Stimulated activated CD4-positive, alpha-beta T cell treated with anti-CD3 and anti-CD28 coated beads, Interleukin-15, amount 100 ng/mL, for 1 hour (primary cell): ENCODE measurements at regions not wholly inside any gene's neighbourhood (a gene's known extent, or its start where the extent isn't known, plus 50 kb on each side); places are given as distances from the start of the nearest gene placed in this dataset.
"Not testable (repeated sequence)": the region's sequence is repeated elsewhere in the genome, so short reads cannot be mapped to it uniquely, and the experiment has no call there.

Experiments used
- DNase-seq, 2 donors: peaks; one replicate each; pipeline ENCODE4 v3.0.0-alpha.2; 2020; ENCODE audit warnings: low read depth in 1 of 2, low spot score in 1 of 2

DNA sequence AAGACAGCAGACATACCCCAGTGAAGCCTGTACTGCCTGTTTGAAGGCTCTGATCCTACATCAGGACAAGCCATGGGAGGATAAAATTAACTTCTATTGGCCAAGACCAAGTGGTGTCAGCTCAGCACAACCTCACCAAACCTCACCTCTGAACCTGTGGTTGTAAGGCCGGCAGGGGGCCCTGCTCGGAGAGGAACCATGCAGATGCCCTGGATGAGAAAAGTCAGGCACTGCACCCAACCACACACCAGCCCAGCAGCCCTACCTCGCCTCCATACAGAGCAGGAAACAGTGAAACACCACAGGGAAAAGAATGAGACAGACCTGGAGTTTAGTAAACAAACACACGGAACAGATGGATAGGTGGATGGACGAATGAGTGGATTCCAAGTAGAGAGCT lies 70.0 kb upstream of the PAX7 start:
- DNase-seq: no peak

DNA sequence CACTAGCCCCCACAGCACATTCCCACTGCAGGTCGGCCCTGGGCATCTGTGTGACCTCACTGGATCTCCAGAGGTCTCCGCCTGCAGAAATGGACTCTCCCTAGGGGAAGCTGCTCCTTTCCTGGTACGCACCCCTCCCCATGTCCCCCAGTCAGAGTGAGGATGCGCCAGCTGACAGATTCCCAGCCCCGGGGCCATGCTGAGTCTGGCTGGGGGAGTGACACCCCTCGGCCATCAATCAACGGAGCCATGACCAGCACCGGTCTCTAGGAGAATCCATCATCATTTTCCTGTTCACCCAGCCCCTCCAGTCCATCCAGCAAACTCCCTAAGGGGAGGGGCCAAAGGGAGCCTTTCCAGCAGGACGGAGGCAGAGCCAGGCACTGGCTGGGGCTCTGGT lies 68.7 kb upstream of the PAX7 start:
- no peak for DNase-seq

DNA sequence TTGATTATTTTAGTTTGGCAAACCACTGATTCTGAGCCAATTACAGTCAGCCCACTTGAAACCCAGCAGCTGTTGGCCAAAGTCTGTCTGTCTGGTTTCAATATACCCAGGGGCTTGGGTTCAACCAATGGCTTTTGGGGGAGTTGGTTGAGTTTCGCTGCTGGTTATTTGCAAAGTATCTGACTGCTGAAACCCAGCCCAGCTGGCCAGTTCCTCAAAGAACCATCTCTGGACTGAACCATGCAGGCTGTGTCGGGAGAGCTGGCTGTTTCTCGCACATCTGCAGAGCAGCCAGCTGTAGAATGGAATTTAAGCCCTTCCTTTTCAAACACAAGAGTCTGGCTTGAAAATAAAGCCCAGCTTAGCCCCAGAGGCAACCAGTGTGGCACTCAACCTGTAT lies 66.0 kb upstream of the PAX7 start:
- DNase-seq: no peak

DNA sequence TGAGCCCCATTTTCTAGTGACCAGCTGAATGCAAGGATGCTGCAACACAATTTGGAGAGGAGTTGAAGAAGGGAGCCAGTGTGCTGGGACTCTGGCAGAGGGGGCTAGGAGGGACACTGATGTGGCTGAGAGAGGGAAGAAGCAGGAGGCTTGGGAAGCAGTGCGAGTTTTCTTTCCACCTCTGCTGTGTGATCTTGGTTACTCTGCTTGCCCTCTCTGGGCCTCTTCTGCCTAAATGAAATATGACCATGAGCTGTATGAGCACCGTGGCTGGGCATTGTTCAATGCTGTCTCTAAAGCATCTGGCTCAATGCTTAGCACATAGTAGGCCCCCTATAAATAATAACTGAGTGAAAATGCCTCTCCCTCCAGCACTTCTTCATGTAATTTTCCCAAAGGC lies 65.3 kb upstream of the PAX7 start:
- no peak for DNase-seq

DNA sequence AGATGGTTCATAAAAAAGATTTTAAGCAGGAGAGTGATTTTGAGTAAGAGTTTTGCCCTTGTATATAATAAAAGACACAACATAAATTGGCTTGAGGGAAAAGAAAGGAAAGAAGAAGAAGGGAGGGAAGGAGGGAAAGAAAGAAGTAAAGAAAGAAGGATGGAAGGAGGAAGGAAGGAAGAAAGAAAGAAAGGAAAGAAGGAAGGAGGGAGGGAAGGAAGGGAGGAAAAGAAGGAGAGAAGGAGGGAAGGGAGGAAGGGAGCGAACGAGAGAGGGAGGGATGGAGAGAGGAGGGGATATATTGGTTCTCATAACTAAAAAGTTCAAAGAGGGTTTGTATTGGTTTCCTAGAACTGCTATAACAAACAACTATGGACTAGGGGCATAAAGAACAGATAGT lies 62.2 kb upstream of the PAX7 start:
- DNase-seq: no peak

DNA sequence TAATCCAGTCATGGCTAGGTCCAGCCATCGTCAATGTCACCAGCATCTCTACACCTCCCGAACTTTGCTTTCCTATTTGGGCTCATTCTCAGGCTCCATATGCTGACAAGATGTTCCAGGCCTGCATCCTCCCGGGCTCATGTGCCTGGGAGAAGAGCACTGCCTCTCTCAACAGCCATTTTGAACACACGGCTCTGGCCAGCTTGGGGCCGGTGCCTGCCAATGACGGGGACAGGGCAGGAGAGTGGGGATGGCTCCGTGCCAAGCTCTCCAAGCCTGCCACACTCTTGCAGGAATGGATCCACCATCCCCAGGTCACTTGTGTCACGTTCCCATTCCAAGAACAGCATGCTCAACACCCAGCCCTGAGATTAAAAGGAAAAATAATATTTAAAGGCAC lies 61.4 kb upstream of the PAX7 start:
- no peak for DNase-seq

DNA sequence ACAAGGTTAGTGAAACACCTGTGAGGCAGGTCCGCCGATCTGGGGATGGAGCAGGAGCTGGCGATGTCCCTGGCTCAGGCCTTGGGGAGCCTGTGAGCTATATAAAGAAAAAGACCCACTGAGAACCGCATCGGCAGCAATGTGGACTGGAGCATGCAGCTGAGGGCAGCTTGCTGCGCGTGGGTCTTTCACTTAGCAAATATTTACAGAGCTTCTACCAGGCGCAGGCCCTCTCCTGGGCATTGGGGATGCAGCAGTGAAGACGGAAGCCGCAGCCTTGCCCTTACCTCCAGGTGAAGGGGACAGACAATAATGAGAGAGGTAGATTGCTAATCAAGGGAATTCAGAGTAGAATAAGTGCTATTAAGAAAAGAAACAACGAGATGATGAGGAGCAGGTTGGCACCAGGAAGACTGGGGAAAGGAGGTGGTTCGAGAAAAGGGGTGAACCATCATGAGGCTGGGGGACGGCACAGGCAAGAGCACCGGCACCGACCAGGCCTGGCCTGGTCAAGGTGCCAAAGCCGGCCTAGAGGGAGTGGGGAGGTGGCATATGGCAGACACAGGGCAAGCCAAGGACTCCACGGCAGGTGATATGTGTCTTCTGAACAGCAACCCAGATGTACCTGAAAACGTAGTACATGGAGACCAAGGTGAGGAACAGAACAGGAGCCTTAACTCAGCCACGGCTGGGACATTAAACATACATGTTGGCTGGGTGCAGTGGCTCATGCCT lies 60.7 kb upstream of the PAX7 start:
- no peak for DNase-seq

DNA sequence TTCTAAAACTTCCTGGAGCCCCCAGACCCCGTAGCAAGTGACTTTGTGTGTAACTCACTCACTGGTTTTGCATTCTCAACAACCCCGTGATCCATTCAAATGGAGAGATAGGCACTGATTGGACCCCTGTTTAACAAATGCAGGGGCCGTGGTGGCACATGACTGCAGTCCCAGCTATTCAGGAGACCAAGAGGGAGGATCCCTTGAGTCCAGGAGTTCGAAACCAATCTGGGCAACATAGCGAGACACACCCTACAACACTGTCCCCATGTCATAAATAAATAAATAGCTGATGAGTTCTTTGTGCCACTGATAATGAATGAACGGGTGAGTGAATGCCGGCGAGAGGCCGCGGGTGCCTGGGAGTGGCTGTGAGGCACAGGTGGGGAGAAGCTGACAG lies 59.4 kb upstream of the PAX7 start:
- no peak for DNase-seq

DNA sequence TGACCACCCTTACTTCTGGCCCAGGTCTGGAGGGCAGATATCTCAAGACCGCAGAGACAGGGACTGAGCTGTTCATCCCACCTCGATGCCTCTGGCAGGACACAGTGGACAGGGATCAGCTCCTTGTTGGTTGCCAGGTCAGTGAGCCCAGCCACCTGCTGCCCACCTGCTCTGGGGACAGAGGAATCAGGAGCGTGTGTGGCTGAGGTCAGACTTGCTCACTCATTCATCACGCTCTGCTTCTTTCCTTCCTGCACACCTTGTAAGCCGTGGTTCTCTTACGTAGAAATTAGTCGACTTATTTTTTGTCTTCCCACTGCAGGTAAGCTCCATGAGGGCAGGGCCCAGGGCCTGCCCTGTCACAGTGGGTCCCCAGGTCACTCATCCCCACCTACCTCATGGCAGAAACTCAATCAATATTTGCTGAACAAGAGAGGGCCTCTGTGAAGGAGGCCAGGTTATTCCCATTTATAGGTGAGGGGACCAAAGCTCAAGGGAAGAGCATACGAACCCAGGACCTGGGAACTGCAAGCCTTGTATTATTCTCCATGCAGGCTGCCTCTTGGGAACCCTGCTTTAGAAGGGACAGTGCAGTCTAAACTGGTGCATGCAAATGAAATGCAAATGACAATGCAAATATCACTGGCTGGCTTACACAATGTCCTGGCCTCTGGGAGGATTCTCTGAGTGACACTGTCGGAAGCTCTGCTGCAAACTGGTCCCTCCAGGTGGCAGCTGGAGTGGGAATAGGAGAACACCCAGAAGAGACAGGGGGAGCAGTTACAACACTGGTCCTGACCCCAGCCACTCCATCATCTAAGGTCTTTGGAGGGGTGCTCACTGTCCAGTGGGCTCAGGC lies 58.4 kb upstream of the PAX7 start:
- no peak for DNase-seq

DNA sequence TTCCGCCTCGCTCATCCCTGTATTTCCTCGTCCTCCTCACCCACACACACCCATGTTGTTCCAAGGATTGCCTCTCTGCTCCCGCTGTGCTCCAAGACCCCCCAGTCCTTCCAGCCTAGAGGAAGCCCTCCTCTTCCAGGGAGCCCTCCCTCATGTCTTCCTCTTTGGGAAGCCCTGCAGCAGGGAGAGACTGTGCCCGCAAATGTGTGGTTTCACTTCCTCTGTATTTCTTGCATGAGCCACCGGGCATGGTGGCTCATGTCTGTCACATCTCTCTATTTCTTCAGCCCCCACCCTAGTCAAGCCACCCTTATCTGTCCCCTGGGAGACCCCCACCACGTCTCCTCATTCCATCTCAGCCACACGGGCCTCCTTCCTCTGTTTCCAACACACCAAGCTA lies 57.5 kb upstream of the PAX7 start:
- no peak for DNase-seq

DNA sequence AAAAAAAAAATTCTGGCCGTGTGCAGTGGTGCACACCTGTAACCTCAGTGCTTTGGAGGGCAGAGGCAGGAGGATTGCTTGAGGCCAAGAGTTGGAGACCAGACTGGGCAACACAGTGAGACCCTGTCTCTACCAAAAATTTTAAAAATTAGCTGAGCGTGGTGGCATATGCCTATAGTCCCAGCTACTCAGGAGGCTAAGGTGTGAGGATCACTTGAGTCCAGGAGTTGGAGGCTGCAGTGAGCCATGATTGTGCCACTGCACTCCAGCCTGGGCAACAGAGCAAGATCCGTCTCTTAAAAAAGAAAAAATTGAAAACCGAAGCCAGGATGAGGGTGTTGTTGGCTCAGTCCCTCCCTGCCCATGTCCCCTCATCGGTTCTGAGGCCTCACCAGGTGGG lies 55.9 kb upstream of the PAX7 start:
- no peak for DNase-seq

DNA sequence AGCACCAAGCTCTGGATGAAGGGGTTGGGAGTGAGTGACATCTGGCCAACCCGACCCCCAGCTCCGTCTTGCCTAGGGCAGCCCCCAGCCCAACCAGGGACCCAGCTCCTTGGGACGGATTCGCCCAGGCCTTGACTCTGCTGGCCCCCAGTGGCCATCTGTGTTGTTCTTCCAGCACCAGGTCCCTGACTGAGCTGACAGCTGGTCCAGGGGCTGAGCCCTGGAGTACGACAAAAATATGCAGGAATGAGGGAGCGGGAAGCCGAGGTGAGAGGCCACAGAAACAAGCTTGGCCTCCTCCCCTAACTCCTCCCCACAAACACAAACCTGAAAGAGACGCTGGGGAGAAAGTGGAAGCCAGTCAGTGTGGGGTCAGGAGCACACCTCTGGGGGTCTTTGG lies 55.0 kb upstream of the PAX7 start:
- peak in 1 of 2 donors; percentile 39 for DNase-seq

DNA sequence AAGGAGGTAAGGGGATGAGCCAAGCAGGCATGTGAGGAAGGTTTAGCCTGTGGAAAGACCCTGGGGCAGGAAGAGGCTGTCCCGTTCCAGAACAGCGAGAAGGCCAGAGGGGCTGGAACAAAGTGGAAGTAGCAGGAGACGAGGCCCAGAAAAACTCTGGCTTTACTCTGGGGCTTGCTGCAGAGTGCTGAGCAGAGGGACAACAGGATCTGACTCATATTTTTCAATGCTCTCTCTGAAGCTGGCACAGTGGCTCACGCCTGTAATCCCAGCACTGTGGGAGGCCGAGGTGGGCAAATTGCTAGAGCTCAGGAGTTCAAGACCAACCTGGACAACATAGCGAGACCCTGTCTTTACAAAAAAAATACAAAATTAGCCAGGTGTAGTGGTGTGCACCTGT lies 52.4 kb upstream of the PAX7 start:
- no peak for DNase-seq

DNA sequence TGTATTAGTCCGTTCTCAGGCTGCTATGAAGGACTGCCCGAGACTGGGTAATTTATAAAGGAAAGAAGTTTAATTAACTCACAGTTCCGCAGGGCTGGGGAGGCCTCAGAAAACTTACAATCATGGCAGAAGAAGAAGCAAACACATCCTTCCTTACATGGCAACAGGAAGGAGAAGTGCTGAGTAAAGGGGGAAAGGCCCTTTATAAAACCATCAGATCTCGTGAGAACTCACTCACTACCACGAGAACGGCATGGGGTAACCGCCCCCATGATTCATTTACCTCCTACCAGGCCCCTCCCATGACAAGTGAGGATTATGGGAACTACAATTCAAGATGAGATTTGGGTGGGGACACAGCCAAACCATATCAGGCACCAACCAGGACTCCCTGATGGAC lies 51.4 kb upstream of the PAX7 start:
- not testable (repeated sequence) for DNase-seq

DNA sequence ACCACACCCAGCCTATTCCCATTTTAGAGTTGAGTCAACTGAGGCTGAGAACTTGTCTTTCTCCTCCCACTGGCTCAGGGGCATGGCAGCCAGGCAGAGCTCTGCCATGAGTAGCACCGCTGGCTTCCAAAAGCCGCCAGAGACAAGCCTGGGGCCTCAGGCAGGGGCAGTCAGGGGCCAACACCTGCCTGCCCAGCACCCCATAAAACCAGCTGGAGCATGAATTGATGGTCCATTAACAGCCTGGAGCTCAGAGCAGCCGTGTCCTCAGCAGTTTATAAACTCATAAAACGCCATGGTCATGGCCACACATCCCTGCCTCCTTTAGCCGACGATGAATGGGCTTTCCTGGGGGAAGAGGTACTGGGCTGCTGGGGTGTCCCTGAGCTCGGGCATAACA lies 50.6 kb upstream of the PAX7 start:
- no peak for DNase-seq

DNA sequence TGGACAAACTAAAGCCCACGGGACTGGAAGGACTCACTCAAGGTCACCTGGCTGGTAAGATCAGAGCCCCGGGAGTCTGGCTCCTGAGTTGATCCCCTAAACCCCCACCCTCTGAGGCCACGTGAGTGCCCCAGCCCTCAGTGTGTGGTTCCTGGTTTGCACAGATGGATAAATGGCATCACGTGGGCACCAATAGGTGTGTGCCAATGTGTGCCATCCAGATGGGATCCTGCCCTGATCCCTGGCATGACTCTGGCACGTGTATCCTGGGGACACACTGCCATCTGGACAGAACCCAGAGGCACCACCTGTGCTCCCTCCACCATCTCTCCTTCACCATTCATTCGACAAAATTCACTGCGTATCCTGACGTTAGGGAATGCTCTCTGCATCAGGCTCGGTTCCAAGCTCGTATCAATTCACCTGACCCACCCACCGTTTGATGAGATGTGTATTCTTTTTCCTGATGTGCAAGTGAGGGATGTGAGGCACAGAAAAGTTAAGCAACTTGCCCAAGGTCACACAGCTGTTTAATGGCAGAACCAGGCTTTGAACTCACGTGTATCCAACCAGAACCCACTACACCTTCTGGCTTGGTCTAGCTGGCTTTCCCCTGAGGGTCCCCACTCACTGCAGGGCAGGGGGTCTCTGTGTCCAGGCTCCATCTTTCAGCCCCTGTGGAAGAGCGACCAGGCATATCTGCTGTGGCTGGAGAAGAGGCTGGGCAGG lies 49.8 kb upstream of the PAX7 start:
- no peak for DNase-seq
